Peyer's patch (tissue), 4 donors: ENCODE measurements at regions not wholly inside any gene's neighbourhood (a gene's known extent, or its start where the extent isn't known, plus 50 kb on each side); places are given as distances from the start of the nearest gene placed in this dataset.

Experiments
- POLR2A ChIP-seq, 2 donors: fragments of 450-650 bp; IDR thresholded peaks; one replicate each; pipeline ENCODE4 v1.5.1; 2017; ENCODE audit warnings: antibody characterized with exemption in 2 of 2, mild to moderate bottlenecking in 2 of 2, moderate library complexity in 2 of 2
- TF ChIP-seq, protein P1 (sequence below), 6 experiments: fragments of 450-650 bp in 4 of 6; fragments of 200-600 bp in 2 of 6; sonication (generic) in 1 of 6; IDR thresholded peaks; one replicate each; pipeline ENCODE4 v1.5.1; 2017 to 2019; ENCODE audit warnings: antibody characterized with exemption in 6 of 6, mild to moderate bottlenecking in 3 of 6, moderate library complexity in 1 of 6

DNA sequence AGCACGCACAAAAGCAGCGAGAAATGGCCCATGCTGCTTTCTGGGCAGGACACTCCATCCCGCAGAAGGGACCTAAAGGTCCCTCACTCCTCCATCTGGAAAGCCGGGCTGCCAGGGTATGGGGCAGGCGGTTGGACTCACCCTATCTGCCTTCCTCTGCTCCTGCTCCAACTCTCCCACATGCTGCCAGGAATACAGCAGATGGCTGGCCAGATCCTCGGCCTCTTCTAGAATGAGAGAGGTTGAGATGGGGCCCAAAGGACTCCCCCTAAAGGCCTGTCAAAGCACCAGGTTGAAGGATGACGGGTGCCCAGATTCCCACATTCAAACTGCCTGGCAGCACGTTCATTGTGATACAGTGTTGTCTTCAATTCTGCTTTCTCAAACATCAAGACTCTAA, 85.1 kb upstream of the C2CD4B start:
- TF ChIP-seq, protein P1, sequence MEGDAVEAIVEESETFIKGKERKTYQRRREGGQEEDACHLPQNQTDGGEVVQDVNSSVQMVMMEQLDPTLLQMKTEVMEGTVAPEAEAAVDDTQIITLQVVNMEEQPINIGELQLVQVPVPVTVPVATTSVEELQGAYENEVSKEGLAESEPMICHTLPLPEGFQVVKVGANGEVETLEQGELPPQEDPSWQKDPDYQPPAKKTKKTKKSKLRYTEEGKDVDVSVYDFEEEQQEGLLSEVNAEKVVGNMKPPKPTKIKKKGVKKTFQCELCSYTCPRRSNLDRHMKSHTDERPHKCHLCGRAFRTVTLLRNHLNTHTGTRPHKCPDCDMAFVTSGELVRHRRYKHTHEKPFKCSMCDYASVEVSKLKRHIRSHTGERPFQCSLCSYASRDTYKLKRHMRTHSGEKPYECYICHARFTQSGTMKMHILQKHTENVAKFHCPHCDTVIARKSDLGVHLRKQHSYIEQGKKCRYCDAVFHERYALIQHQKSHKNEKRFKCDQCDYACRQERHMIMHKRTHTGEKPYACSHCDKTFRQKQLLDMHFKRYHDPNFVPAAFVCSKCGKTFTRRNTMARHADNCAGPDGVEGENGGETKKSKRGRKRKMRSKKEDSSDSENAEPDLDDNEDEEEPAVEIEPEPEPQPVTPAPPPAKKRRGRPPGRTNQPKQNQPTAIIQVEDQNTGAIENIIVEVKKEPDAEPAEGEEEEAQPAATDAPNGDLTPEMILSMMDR (IDR thresholded peaks at IDR 0.05): no peak
- TF ChIP-seq POLR2A (IDR thresholded peaks at IDR 0.05): no peak
